ENCODE measurements at regions not wholly inside any gene's neighbourhood (a gene's known extent, or its start where the extent isn't known, plus 50 kb on each side); places are given as distances from the start of the nearest gene placed in this dataset.

DNA sequence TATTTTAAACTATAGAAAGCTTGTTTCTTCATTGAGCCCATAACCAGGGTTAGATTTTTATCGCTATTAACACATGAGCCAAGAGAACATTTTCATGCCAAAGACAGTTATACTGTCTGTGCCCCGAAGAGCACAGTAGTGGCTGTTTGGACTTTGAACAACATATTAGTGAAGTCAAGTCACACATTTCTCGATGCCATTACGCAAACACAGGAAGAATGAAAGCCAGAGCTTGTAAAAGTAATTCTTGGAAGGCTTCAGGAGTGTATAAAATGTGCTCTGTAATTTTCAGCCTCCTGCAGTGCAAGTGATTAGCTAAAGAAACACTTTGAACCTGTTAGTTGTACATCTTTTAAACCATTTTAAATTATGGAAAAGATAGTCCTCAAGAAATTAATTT, 590.7 kb upstream of the PITX2 start:
- no peak overlapping the region for H3K4me2 ChIP-seq (ENCODE audit: low read length)
- H3K9ac ChIP-seq (ENCODE audit: low read length) = no peak overlapping the region
- H3K79me2 ChIP-seq (replicated peaks; ENCODE audit: insufficient read depth, low read length) = no peaks in the 10 kb centered on the region
- H3K27me3 ChIP-seq (ENCODE audit: insufficient read depth, low read depth, low read length) = no peaks in the 10 kb centered on the region
- H3K4me3 ChIP-seq (ENCODE audit: low read length) = no peak overlapping the region
- no peak overlapping the region for H3K27ac ChIP-seq (ENCODE audit: low read length)
- TF ChIP-seq CTCF (IDR thresholded peaks at IDR 0.05; ENCODE audit: poor library complexity, severe bottlenecking) (no peak), MXI1 (conservative IDR thresholded peaks at IDR 0.05; ENCODE audit: poor library complexity, severe bottlenecking) (no peak), SMC3 (conservative IDR thresholded peaks at IDR 0.05; ENCODE audit: poor library complexity) (no peak), EP300 (conservative IDR thresholded peaks at IDR 0.05; ENCODE audit: poor library complexity, severe bottlenecking) (no peak), TAF1 (IDR thresholded peaks at IDR 0.05; ENCODE audit: low read depth) (no peak), POLR2AphosphoS5 (IDR thresholded peaks at IDR 0.05) (no peak), RAD21 (conservative IDR thresholded peaks at IDR 0.05) (no peak), EZH2 (IDR thresholded peaks at IDR 0.05; ENCODE audit: borderline replicate concordance, insufficient read depth, low read length, poor library complexity, severe bottlenecking) (no peak), REST (IDR thresholded peaks at IDR 0.05; ENCODE audit: borderline replicate concordance) (no peak)
- H3F3A ChIP-seq (ENCODE audit: insufficient read depth, low read length, poor library complexity, severe bottlenecking) = peaks cover 6% of the 10 kb centered on the region
- no peaks in the 10 kb centered on the region for H3K36me3 ChIP-seq (ENCODE audit: insufficient read depth, low read length)
- no peaks in the 10 kb centered on the region for H3K9me2 ChIP-seq (ENCODE audit: insufficient read depth, low read length)
- H2AFZ ChIP-seq (ENCODE audit: low read depth, low read length) = no peak overlapping the region
- no peaks in the 10 kb centered on the region for H3K9me3 ChIP-seq (ENCODE audit: low read length)
- H4K20me1 ChIP-seq (ENCODE audit: insufficient read depth) = no peaks in the 10 kb centered on the region

DNA sequence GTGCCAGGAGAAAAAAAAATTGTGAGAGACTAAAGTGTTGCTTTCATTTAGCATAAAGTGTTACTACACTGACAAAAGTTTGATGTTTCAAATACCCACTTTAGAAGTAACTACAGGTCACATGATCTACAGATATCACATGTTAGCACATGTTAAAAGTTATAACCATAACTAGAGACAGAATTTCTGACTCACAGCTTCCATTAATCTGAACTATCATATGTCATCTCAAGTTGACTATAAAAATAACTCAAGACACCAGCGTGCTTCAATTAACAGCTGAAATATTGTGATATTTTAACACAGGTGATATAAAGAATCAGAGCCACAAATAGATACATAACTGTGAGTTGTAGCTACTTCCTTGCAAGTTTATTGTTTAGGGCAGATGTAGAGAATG, 591.5 kb upstream of the PITX2 start:
- H3K4me3 ChIP-seq (ENCODE audit: low read length) = no peak overlapping the region
- no peaks in the 10 kb centered on the region for H3K9me3 ChIP-seq (ENCODE audit: low read length)
- TF ChIP-seq EZH2 (IDR thresholded peaks at IDR 0.05; ENCODE audit: borderline replicate concordance, insufficient read depth, low read length, poor library complexity, severe bottlenecking) = no peak
- no peak for TF ChIP-seq SMC3 (conservative IDR thresholded peaks at IDR 0.05; ENCODE audit: poor library complexity)
- TF ChIP-seq TAF1 (IDR thresholded peaks at IDR 0.05; ENCODE audit: low read depth) = no peak
- no peak for TF ChIP-seq CTCF (IDR thresholded peaks at IDR 0.05; ENCODE audit: poor library complexity, severe bottlenecking)
- no peak for TF ChIP-seq MXI1 (conservative IDR thresholded peaks at IDR 0.05; ENCODE audit: poor library complexity, severe bottlenecking)
- TF ChIP-seq POLR2AphosphoS5 (IDR thresholded peaks at IDR 0.05) = no peak
- no peak for TF ChIP-seq EP300 (conservative IDR thresholded peaks at IDR 0.05; ENCODE audit: poor library complexity, severe bottlenecking)
- TF ChIP-seq REST (IDR thresholded peaks at IDR 0.05; ENCODE audit: borderline replicate concordance) = no peak
- peaks cover 6% of the 10 kb centered on the region for H3F3A ChIP-seq (ENCODE audit: insufficient read depth, low read length, poor library complexity, severe bottlenecking)
- H3K27ac ChIP-seq (ENCODE audit: low read length) = no peak overlapping the region
- no peaks in the 10 kb centered on the region for H3K79me2 ChIP-seq (replicated peaks; ENCODE audit: insufficient read depth, low read length)
- no peak overlapping the region for H3K9ac ChIP-seq (ENCODE audit: low read length)
- H3K27me3 ChIP-seq (ENCODE audit: insufficient read depth, low read depth, low read length) = no peaks in the 10 kb centered on the region
- no peak overlapping the region for H2AFZ ChIP-seq (ENCODE audit: low read depth, low read length)
- H4K20me1 ChIP-seq (ENCODE audit: insufficient read depth) = no peaks in the 10 kb centered on the region
- H3K4me2 ChIP-seq (ENCODE audit: low read length) = no peak overlapping the region
- H3K36me3 ChIP-seq (ENCODE audit: insufficient read depth, low read length) = no peaks in the 10 kb centered on the region
- no peaks in the 10 kb centered on the region for H3K9me2 ChIP-seq (ENCODE audit: insufficient read depth, low read length)
